OCI-LY1 (cell line): ENCODE measurements at regions not wholly inside any gene's neighbourhood (a gene's known extent, or its start where the extent isn't known, plus 50 kb on each side); places are given as distances from the start of the nearest gene placed in this dataset.

Experiments
- H2AFZ ChIP-seq: fragments of 200-600 bp; sonication (generic), shearing (Covaris generic); 2 replicates; pipeline ENCODE4 v1.6.0; 2014; ENCODE audit warnings: antibody characterized with exemption, mild to moderate bottlenecking, low read length
- H3F3A ChIP-seq: fragments of 200-600 bp; sonication (generic), shearing (Covaris generic); 2 replicates; pipeline ENCODE4 v1.6.0; 2014; ENCODE audit warnings: mild to moderate bottlenecking, antibody characterized with exemption, low read length, moderate library complexity; ENCODE audit not compliant: insufficient read depth
- H3K27ac ChIP-seq: fragments of 200-600 bp; sonication (generic); 2 replicates; pipeline ENCODE4 v1.5.1; 2014; ENCODE audit warnings: low read length, mixed run types, mild to moderate bottlenecking, low read depth; ENCODE audit not compliant: poor library complexity, severe bottlenecking
- H3K27me3 ChIP-seq: fragments of 200-600 bp; sonication (generic); 2 replicates; pipeline ENCODE4 v1.6.0; 2014; ENCODE audit warnings: antibody characterized with exemption, mild to moderate bottlenecking, low read length, moderate library complexity; ENCODE audit not compliant: insufficient read depth
- H3K36me3 ChIP-seq: fragments of 200-600 bp; sonication (generic); 2 replicates; pipeline ENCODE4 v1.6.1; 2014; ENCODE audit warnings: mild to moderate bottlenecking, antibody characterized with exemption, low read length, moderate library complexity, mixed read lengths; ENCODE audit not compliant: insufficient read depth
- H3K4me1 ChIP-seq: fragments of 200-600 bp; sonication (generic); 2 replicates; pipeline ENCODE4 v1.5.1; 2014; ENCODE audit warnings: mild to moderate bottlenecking, low read length, moderate library complexity; ENCODE audit not compliant: insufficient read depth, severe bottlenecking
- H3K4me2 ChIP-seq: fragments of 200-600 bp; sonication (generic), shearing (Covaris generic); 2 replicates; pipeline ENCODE4 v1.6.1; 2014; ENCODE audit warnings: low read length
- H3K4me3 ChIP-seq: fragments of 200-600 bp; sonication (generic); 2 replicates; pipeline ENCODE4 v1.5.1; 2014; ENCODE audit warnings: low read length, low read depth, mild to moderate bottlenecking, mixed read lengths; ENCODE audit not compliant: poor library complexity, severe bottlenecking
- H3K79me2 ChIP-seq: fragments of 200-600 bp; shearing (Covaris generic); 2 replicates; pipeline ENCODE4 v1.6.1; 2016; ENCODE audit warnings: mixed run types, low read length, mixed read lengths; ENCODE audit not compliant: insufficient read depth
- H3K9ac ChIP-seq: fragments of 200-600 bp; sonication (generic), shearing (Covaris generic); 2 replicates; pipeline ENCODE4 v1.6.1; 2014; ENCODE audit warnings: mild to moderate bottlenecking, low read length, mixed read lengths
- H3K9me2 ChIP-seq: fragments of 200-600 bp; sonication (generic), shearing (Covaris generic); 2 replicates; pipeline ENCODE4 v1.6.1; 2014; ENCODE audit warnings: low read depth, mild to moderate bottlenecking, low read length, mixed read lengths
- H3K9me3 ChIP-seq: fragments of 200-600 bp; shearing (Covaris generic); 2 replicates; pipeline ENCODE4 v1.6.1; 2014; ENCODE audit warnings: low read length, mixed read lengths
- H4K20me1 ChIP-seq: fragments of 200-600 bp; sonication (generic), shearing (Covaris generic); 2 replicates; pipeline ENCODE4 v1.6.0; 2016; ENCODE audit warnings: mild to moderate bottlenecking, low read length; ENCODE audit not compliant: insufficient read depth
- CTCF ChIP-seq: fragments of 200-600 bp; sonication (generic), shearing (Covaris generic); IDR thresholded peaks from 2 replicates; pipeline ENCODE4 v1.5.1; 2017; ENCODE audit warnings: mild to moderate bottlenecking, antibody characterized with exemption, low read length, moderate library complexity, mixed read lengths
- EZH2 ChIP-seq: fragments of 200-600 bp; sonication (generic), shearing (Covaris generic); IDR thresholded peaks from 2 replicates; pipeline ENCODE4 v1.8.0; 2017; ENCODE audit warnings: borderline replicate concordance, mixed run types, mild to moderate bottlenecking, antibody characterized with exemption, low read length, moderate library complexity, mixed read lengths

- Histone ChIP-seq H2AFZ (no peak overlapping the region), H3K36me3 (no peaks in the 10 kb centered on the region), H3K9me3 (no peaks in the 10 kb centered on the region), H3K4me2 (no peak overlapping the region), H3K27me3 (no peaks in the 10 kb centered on the region), H3K9ac (no peak overlapping the region), H3F3A (no peaks in the 10 kb centered on the region), H3K27ac (no peak overlapping the region), H3K9me2 (no peaks in the 10 kb centered on the region), H3K4me1 (no peaks in the 10 kb centered on the region), H4K20me1 (no peaks in the 10 kb centered on the region), H3K4me3 (no peak overlapping the region), H3K79me2 (no peaks in the 10 kb centered on the region)
- TF ChIP-seq EZH2: no peak
- TF ChIP-seq CTCF: no peak
These were observed 65.7 kb upstream of the LMO1 start for GRCh38 chr11:8329336-8329735.

- no peak overlapping the region for H3K9ac ChIP-seq
- H3F3A ChIP-seq: no peaks in the 10 kb centered on the region
- H4K20me1 ChIP-seq: no peaks in the 10 kb centered on the region
- H3K4me1 ChIP-seq: no peaks in the 10 kb centered on the region
- no peak overlapping the region for H2AFZ ChIP-seq
- H3K9me3 ChIP-seq: no peaks in the 10 kb centered on the region
- H3K27ac ChIP-seq: no peak overlapping the region
- no peaks in the 10 kb centered on the region for H3K36me3 ChIP-seq
- no peak overlapping the region for H3K4me3 ChIP-seq
- H3K9me2 ChIP-seq: no peaks in the 10 kb centered on the region
- no peak overlapping the region for H3K4me2 ChIP-seq
- H3K27me3 ChIP-seq: no peaks in the 10 kb centered on the region
- no peaks in the 10 kb centered on the region for H3K79me2 ChIP-seq
- TF ChIP-seq EZH2 (no peak), CTCF (peak; percentile 83)
These were observed 65.2 kb upstream of the LMO1 start for GRCh38 chr11:8328848-8329330.

- H3K9me3 ChIP-seq: no peaks in the 10 kb centered on the region
- H3K4me1 ChIP-seq: no peaks in the 10 kb centered on the region
- no peak overlapping the region for H3K4me3 ChIP-seq
- no peak for TF ChIP-seq CTCF
- H3F3A ChIP-seq: no peaks in the 10 kb centered on the region
- no peak overlapping the region for H2AFZ ChIP-seq
- H3K9me2 ChIP-seq: no peaks in the 10 kb centered on the region
- H3K4me2 ChIP-seq: no peak overlapping the region
- no peaks in the 10 kb centered on the region for H3K27me3 ChIP-seq
- H3K79me2 ChIP-seq: no peaks in the 10 kb centered on the region
- H4K20me1 ChIP-seq: no peaks in the 10 kb centered on the region
- H3K9ac ChIP-seq: no peak overlapping the region
- no peaks in the 10 kb centered on the region for H3K36me3 ChIP-seq
- no peak overlapping the region for H3K27ac ChIP-seq
These were observed 64.6 kb upstream of the LMO1 start for GRCh38 chr11:8328231-8328794.
